Ishikawa (cell line): ENCODE measurements at regions not wholly inside any gene's neighbourhood (a gene's known extent, or its start where the extent isn't known, plus 50 kb on each side); places are given as distances from the start of the nearest gene placed in this dataset.

Experiments used
- CEBPB ChIP-seq: IDR thresholded peaks from 2 replicates; pipeline ENCODE4 v1.6.1; 2012
- CREB1 ChIP-seq: IDR thresholded peaks from 2 replicates; pipeline ENCODE4 v1.6.1; 2012; ENCODE audit warnings: low read depth
- EP300 ChIP-seq: IDR thresholded peaks from 2 replicates; pipeline ENCODE4 v1.6.1; 2012; ENCODE audit warnings: borderline replicate concordance
- FOXM1 ChIP-seq: IDR thresholded peaks from 2 replicates; pipeline ENCODE4 v1.6.1; 2012; ENCODE audit warnings: low read depth, borderline replicate concordance
- NFIC ChIP-seq: IDR thresholded peaks from 2 replicates; pipeline ENCODE4 v1.6.1; 2012
- RAD21 ChIP-seq: IDR thresholded peaks from 2 replicates; pipeline ENCODE4 v1.6.1; 2012; ENCODE audit warnings: low read depth
- REST ChIP-seq: IDR thresholded peaks from 2 replicates; pipeline ENCODE4 v1.6.1; 2012; ENCODE audit warnings: low read depth, mild to moderate bottlenecking
- TAF1 ChIP-seq: IDR thresholded peaks from 2 replicates; pipeline ENCODE4 v1.6.1; 2012; ENCODE audit warnings: low read depth, mild to moderate bottlenecking

- TF ChIP-seq REST (no peak), RAD21 (no peak), NFIC (no peak), FOXM1 (no peak), CEBPB (no peak), CREB1 (no peak), EP300 (no peak), TAF1 (no peak)
Measured at GRCh38 chr2:235286622-235287374, 207.0 kb upstream of the AGAP1 start.
